Activated naive CD4-positive, alpha-beta T cell treated with anti-CD3 and anti-CD28 coated beads, Interleukin-2, amount 50 U/mL, for 24 hours (primary cell): ENCODE measurements at regions not wholly inside any gene's neighbourhood (a gene's known extent, or its start where the extent isn't known, plus 50 kb on each side); places are given as distances from the start of the nearest gene placed in this dataset.
"Not testable (repeated sequence)": the region's sequence is repeated elsewhere in the genome, so short reads cannot be mapped to it uniquely, and the experiment has no call there.

Experiments
- H3K27ac Mint-ChIP-seq: one replicate; pipeline ENCODE4 v1.8.0; 2021; ENCODE audit warnings: mild to moderate bottlenecking, mixed read lengths
- H3K27me3 Mint-ChIP-seq: one replicate; pipeline ENCODE4 v1.8.0; 2021; ENCODE audit warnings: mixed read lengths
- H3K36me3 Mint-ChIP-seq: one replicate; pipeline ENCODE4 v1.8.0; 2021; ENCODE audit warnings: mixed read lengths
- H3K4me1 Mint-ChIP-seq: one replicate; pipeline ENCODE4 v1.8.0; 2021; ENCODE audit warnings: mixed read lengths
- H3K4me3 Mint-ChIP-seq: one replicate; pipeline ENCODE4 v1.8.0; 2021; ENCODE audit warnings: mild to moderate bottlenecking, mixed read lengths
- H3K9me3 Mint-ChIP-seq: one replicate; pipeline ENCODE4 v1.8.0; 2021; ENCODE audit warnings: mixed read lengths

DNA sequence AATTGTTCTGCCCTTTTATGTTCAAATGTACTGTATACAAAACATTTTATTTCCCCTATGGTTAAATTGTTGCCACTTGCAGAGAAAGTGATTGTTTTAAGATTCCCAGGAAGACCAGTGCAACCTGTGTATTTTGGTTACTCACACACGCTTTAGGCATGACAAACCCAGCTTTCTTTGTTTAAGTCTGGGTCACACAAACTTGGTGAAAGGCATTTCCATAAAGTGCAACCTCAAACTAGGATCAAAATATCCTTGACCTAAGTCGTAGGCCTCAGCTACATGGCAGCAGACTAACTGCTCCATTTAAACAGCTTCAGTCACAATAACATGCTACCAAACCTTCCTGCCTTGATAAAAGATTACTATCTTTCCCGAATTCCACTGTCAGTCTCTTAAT is 639.0 kb upstream of the PRR20A start:
- Mint-ChIP-seq H3K27me3 (no peaks in the 10 kb centered on the region), H3K9me3 (peaks cover 3% of the 10 kb centered on the region), H3K4me1 (no peaks in the 10 kb centered on the region), H3K27ac (no peak overlapping the region), H3K36me3 (no peaks in the 10 kb centered on the region), H3K4me3 (no peak overlapping the region)

DNA sequence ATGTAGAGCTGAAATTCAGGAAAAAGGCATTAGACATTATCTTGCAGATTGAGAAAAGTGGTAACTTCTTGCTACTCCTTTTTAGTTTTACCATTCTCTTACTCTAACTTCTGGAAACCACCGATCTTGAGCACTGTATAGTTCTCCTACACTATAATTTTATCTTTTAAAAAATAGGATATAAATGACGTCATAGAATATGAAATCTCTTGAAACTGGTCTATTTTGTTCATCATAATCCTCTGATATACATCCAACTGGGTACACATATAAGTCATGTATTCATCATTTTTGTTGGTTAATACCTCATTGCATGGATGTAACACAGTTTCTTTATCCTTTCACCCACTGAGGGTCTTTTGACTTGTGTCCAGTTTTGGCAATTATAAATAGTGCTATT is 629.9 kb upstream of the PRR20A start:
- Mint-ChIP-seq H3K27me3 (no peaks in the 10 kb centered on the region), H3K27ac (no peak overlapping the region), H3K4me3 (no peak overlapping the region), H3K4me1 (no peaks in the 10 kb centered on the region), H3K36me3 (no peaks in the 10 kb centered on the region), H3K9me3 (peaks cover 14% of the 10 kb centered on the region)

DNA sequence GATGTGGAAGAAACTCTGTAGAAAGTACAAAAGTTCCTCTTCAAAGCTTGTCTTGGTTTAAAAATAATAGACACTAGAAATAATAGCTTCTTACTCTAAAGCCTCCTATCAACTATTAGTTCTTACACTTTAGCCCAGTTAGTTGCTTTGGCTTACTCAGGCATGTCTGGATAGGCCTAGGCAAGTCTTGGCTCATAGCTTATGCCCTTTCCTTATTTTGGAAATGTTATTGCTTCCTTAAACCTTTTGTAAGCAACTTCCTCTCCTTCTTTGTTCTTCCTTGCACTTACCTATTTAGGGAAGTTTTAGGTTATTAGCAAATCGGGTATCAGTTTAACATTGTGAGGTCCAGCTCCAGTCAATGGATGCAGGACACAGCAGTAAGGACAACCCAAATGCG is 628.4 kb upstream of the PRR20A start:
- H3K36me3 Mint-ChIP-seq, H3K9me3 Mint-ChIP-seq, H3K27me3 Mint-ChIP-seq, H3K4me3 Mint-ChIP-seq, H3K4me1 Mint-ChIP-seq, H3K27ac Mint-ChIP-seq: not testable (repeated sequence)

DNA sequence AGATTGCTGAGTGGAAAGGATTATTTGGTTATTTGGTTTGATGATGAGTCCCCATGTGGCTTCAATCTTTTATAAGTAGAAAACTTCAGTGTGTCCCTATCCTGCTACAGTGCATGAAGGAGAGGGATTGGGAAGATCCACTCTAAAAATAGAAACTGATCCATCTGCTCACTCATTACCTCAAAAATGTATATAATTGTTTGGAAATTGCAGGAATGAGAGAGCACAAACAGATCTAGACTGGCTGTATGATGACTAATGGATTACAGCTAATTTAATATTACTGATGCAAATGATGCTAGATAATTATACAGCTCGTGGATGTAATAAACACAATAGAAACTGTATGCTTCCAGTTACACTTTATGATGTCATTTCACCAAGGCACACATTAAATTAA is 625.3 kb upstream of the PRR20A start:
- H3K9me3 Mint-ChIP-seq, result peaks cover 11% of the 10 kb centered on the region
- H3K4me3 Mint-ChIP-seq, result no peak overlapping the region
- no peaks in the 10 kb centered on the region for H3K27me3 Mint-ChIP-seq
- H3K4me1 Mint-ChIP-seq, result no peaks in the 10 kb centered on the region
- no peak overlapping the region for H3K27ac Mint-ChIP-seq
- H3K36me3 Mint-ChIP-seq, result no peaks in the 10 kb centered on the region

DNA sequence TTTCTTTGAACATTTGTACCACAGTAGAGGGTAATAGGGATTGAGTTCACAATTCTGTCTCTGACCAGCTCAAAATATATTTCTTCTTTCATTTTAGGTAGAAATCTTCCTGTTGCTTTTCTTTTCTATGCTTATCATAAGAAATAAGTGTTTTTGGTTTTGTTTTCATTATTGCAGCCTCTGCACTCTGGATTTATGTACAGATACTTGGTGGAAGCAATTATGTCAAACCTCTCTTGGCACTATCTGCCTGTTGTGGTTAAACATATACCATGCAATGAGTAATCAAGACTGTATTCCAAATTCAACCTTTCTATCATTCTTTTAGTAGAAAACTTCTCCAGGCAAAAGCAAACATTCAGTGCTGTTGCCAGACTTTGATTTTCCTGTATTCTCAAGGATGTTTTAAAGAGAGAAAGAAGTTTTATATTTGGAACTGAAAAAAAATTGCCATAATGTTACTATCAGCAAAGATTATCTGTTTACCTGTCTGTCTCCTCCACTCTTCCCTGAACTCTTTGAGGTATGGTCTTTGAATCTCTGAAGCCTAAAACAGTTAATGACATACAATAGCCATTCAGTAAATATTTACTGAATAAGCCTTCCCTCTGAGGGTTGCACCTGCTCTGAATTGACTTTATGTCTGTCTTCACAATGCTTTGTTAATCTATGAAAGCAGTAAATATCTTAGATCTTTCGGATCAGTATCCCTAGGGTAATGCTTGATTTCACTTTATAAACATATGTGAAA is 612.5 kb upstream of the PRR20A start:
- no peaks in the 10 kb centered on the region for H3K27me3 Mint-ChIP-seq
- no peak overlapping the region for H3K4me3 Mint-ChIP-seq
- no peak overlapping the region for H3K27ac Mint-ChIP-seq
- H3K36me3 Mint-ChIP-seq, result no peaks in the 10 kb centered on the region
- H3K4me1 Mint-ChIP-seq, result no peaks in the 10 kb centered on the region
- H3K9me3 Mint-ChIP-seq, result peaks cover 5% of the 10 kb centered on the region

DNA sequence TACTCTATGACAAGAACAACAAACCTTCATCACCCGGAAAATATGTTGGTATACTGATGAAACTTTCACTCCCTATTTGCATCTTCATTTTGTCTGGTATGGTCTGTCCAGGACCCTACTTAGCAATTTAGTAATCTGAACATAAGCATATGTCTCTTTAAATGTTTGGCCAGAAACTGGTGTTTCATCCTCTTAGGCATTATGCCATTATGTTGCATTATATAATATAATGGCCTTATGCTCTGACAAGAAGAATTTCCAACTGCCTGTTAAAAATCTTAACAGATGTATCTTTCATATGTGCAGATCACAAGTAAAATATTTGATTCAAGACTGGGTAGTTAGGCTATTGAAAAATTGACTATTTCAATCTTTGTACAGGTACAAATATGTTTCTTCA is 610.6 kb upstream of the PRR20A start:
- Mint-ChIP-seq H3K27ac (no peak overlapping the region), H3K9me3 (peaks cover 5% of the 10 kb centered on the region), H3K27me3 (no peaks in the 10 kb centered on the region), H3K4me1 (no peaks in the 10 kb centered on the region), H3K4me3 (no peak overlapping the region), H3K36me3 (no peaks in the 10 kb centered on the region)

DNA sequence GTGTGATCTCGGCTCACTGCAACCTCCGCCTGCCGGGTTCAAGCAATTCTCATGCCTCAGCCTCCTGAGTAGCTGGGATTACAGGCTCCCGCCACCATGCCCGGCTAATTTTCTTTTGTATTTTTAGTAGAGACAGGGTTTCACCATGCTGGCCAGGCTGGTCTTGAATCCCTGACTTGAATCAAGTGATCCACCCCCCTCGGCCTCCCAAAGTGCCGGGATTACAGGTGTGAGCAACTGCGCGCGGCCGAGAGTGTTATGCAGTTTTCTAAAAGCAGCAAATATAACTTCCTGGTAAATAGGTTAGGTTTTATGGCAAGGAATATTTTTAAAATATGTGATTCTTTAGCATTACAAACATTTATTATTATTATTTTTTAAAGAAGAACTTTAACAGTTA is 592.8 kb upstream of the PRR20A start:
- H3K4me3 Mint-ChIP-seq, H3K27ac Mint-ChIP-seq, H3K9me3 Mint-ChIP-seq, H3K36me3 Mint-ChIP-seq, H3K27me3 Mint-ChIP-seq, H3K4me1 Mint-ChIP-seq: not testable (repeated sequence)

DNA sequence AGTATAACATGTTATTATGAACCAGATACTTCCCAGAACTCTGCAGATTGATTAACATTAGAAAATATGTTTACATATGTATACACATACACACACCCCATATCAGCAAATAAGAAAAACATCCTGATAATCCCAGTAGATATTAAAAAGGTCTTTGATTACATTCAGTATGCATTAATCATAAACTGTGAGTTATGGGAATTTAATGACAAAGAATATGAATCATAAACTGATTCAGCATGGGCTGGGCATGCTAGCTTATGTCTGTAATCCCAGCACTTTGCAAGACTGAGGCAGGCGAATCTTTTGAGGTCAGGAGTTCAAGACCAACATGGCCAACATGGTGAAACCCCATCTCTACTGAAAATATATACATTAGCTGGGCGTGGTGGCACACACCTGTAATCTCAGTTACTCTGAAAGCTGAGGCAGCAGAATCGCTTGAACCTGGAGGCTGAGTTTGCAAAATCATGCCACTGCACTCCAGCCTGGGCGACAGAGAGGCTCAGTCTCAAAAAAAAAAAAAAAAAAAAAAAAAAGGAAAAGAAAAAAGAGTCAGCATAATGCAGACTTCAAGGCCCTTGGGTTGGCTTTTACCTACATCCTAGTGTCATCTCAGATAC is 581.9 kb upstream of the PRR20A start:
- H3K9me3 Mint-ChIP-seq, result peaks cover 10% of the 10 kb centered on the region

DNA sequence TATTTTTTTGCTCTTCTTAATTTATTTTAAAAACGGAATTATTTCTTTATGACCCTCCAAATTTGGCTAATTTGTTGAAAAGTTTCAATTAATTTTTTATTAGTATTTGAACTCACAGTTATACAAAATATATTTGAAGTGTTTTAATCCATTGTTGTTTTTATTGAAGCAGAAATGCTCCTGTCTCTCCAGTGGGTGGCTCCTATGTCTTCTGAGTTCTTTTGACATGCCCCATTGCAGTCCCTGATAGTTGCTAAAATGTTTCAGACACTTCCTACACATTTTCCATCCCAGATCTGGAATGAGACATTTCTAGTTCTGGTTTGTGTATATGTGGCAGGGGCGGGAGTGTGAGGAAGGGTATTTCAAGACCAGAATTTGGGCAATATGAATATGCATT is 579.4 kb upstream of the PRR20A start:
- H3K27ac Mint-ChIP-seq, result no peak overlapping the region
- no peaks in the 10 kb centered on the region for H3K27me3 Mint-ChIP-seq
- H3K4me3 Mint-ChIP-seq, result no peak overlapping the region
- H3K4me1 Mint-ChIP-seq, result no peaks in the 10 kb centered on the region
- H3K9me3 Mint-ChIP-seq, result peaks cover 10% of the 10 kb centered on the region
- no peaks in the 10 kb centered on the region for H3K36me3 Mint-ChIP-seq

More for the DNA sequence above, 581.9 kb upstream of the PRR20A start:
- no peak overlapping the region for H3K4me3 Mint-ChIP-seq
- no peak overlapping the region for H3K27ac Mint-ChIP-seq
- no peaks in the 10 kb centered on the region for H3K4me1 Mint-ChIP-seq
- H3K27me3 Mint-ChIP-seq, result no peaks in the 10 kb centered on the region
- no peaks in the 10 kb centered on the region for H3K36me3 Mint-ChIP-seq

DNA sequence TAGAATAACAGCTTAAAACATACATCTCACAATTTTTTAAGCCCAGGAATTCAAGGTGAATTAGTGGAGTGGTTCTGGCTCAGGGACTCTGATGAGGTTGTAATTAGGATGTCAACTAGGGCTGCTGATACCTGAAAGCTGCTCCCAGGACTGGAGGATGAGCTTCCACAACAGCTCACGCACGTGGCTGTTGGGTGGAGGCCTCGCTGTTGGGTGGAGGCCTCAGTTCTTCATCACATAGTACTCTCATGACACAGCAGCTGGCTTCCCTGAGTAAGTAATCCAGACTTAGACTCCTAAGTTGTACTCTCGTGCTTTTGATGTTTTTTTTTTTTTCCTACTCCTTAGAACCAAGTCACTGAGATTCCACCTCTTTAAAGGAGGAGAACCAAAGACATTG is 577.1 kb upstream of the PRR20A start:
- H3K27me3 Mint-ChIP-seq, result no peaks in the 10 kb centered on the region
- no peaks in the 10 kb centered on the region for H3K4me1 Mint-ChIP-seq
- H3K27ac Mint-ChIP-seq, result no peak overlapping the region
- H3K4me3 Mint-ChIP-seq, result no peak overlapping the region
- H3K9me3 Mint-ChIP-seq, result no peaks in the 10 kb centered on the region
- H3K36me3 Mint-ChIP-seq, result no peaks in the 10 kb centered on the region

DNA sequence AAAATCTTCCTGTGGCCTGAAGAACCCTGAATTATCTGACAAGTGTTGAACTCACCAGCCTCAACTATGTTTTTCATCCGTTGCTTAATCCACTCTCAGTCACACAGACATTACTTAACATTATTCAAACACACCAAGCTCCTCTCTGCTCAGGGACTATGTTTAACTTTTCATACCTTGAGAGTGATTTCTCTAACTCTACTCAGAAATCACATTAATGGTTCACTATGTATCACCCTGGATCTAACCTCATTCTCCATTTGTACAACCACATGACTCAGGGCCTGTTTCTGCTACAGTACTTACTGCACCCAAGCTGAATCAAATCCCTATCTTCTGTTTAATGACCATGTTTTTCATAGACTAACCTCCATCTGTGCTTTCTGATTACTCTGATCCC is 553.7 kb upstream of the PRR20A start:
- no peaks in the 10 kb centered on the region for H3K4me1 Mint-ChIP-seq
- H3K36me3 Mint-ChIP-seq, result no peaks in the 10 kb centered on the region
- no peak overlapping the region for H3K4me3 Mint-ChIP-seq
- peaks cover 5% of the 10 kb centered on the region for H3K9me3 Mint-ChIP-seq
- H3K27ac Mint-ChIP-seq, result no peak overlapping the region
- no peaks in the 10 kb centered on the region for H3K27me3 Mint-ChIP-seq

DNA sequence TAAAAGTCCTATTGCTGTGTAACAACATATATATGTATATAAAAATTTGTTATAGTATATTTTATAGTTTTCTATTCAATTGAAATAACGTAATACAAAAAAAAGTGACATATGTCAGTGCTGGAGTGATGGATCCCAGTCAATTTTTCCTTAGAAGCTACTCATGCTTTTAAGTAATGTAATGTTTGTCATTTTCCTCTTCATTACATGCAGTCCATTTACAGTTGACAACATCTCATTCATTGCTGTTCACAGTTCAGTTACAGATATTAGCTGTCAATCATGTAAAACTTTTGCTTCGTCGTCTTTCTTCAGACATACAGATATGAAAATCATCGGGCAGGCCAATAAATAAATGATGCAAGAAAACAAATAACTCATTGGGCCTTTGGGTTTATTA is 525.1 kb upstream of the PRR20A start:
- no peak overlapping the region for H3K27ac Mint-ChIP-seq
- H3K4me1 Mint-ChIP-seq, result no peaks in the 10 kb centered on the region
- no peaks in the 10 kb centered on the region for H3K36me3 Mint-ChIP-seq
- no peak overlapping the region for H3K4me3 Mint-ChIP-seq
- H3K27me3 Mint-ChIP-seq, result no peaks in the 10 kb centered on the region
- no peaks in the 10 kb centered on the region for H3K9me3 Mint-ChIP-seq

DNA sequence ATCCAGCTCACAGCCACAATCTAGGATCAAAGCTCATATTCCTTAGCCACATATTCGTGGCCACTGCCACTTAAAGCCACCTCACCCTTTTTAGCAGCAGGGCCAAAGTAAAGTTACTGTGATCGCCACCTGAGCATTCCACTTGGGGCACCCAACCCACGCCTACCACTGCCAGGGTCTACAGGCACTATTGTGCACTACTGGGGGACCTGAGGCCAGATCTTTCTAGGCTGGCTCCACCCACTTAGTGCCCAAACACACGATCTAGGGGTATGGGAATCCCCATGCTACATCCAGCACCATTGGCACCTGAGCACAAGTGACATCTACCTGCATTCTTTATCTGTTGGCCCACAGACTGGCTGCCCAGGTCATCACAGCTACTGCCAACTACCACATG is 517.9 kb upstream of the PRR20A start:
- no peaks in the 10 kb centered on the region for H3K36me3 Mint-ChIP-seq
- H3K4me3 Mint-ChIP-seq, result no peak overlapping the region
- no peak overlapping the region for H3K27ac Mint-ChIP-seq
- H3K9me3 Mint-ChIP-seq, result peaks cover 31% of the 10 kb centered on the region
- no peaks in the 10 kb centered on the region for H3K4me1 Mint-ChIP-seq
- H3K27me3 Mint-ChIP-seq, result no peaks in the 10 kb centered on the region

DNA sequence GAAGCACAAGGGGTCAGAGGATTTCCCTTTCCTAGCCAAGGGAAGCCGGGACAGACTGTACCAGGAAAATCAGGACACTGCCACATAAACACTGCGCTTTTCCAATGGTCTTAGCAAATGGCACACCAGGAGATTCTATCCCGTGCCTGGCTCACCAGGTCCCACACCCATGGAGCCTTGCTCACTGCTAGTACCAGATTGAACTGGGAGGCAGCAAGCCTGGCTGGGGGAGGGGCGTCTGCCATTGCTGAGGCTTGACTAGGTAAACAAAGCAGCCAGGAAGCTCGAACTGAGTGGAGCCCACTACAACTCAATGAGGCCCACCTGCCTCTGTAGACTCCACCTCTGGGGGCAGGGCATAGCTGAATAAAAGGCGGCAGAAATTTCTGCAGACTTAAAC is 511.8 kb upstream of the PRR20A start:
- H3K27me3 Mint-ChIP-seq, H3K4me3 Mint-ChIP-seq, H3K4me1 Mint-ChIP-seq, H3K27ac Mint-ChIP-seq, H3K36me3 Mint-ChIP-seq: not testable (repeated sequence)
- peaks cover 42% of the 10 kb centered on the region for H3K9me3 Mint-ChIP-seq

DNA sequence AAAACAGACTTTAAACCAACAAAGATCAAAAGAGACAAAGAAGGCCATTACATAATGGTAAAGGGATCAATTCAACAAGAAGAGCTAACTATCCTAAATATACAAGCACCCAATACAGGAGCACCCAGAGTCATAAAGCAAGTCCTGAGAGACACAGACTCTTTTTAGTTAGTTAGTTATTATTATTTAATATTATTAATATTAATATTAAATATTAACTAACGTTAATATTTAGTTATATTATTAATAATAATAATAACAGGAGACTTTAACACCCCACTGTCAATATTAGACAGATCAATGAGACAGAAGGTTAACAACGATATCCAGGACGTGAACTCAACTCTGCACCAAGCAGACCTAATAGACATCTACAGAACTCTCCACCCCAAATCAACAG is 509.7 kb upstream of the PRR20A start:
- not testable (repeated sequence) for H3K27ac Mint-ChIP-seq, H3K4me3 Mint-ChIP-seq, H3K27me3 Mint-ChIP-seq, H3K36me3 Mint-ChIP-seq, H3K4me1 Mint-ChIP-seq
- H3K9me3 Mint-ChIP-seq, result peaks cover 26% of the 10 kb centered on the region

DNA sequence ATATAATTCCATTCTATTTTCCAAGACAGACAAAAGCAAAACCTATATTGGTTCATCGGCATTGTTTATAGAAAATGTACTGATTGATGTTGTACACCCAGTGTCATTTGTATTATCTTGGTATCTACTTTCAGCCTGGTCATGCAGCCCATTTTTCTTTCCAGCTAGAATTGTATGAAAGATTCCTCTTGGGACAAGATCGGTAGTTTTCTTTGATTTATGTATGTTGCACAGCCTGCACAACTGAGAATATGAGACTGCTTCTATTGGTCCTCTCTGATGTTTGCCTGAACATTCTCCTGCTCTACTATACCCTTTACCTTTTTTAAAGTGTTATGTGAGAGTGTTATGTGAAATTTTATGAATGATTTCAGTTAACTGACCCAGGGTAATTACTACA is 487.7 kb upstream of the PRR20A start:
- Mint-ChIP-seq H3K4me3 (no peak overlapping the region), H3K27ac (no peak overlapping the region), H3K27me3 (no peaks in the 10 kb centered on the region), H3K4me1 (no peaks in the 10 kb centered on the region), H3K36me3 (no peaks in the 10 kb centered on the region), H3K9me3 (peaks cover 15% of the 10 kb centered on the region)

DNA sequence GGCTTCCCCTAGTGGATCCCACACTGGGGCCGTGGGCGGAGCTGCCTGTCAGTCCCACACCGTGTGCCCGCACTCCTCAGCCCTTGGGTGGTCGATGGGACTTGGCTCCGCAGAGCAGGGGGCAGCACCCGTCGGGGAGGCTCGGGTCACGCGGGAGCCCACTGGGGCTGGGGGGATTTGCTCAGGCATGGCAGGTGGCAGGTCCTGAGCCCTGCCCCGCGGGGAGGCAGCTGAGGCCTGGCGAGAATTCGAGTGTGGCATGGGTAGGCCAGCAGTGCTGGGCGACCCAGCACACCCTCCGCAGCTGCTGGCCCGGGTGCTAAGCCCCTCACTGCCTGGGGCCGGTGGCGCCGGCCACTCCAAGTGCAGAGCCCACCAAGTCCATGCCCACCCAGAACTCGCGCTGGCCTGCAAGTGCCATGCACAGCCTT is 481.7 kb upstream of the PRR20A start:
- H3K27me3 Mint-ChIP-seq, result no peaks in the 10 kb centered on the region
- no peaks in the 10 kb centered on the region for H3K4me1 Mint-ChIP-seq
- peaks cover 15% of the 10 kb centered on the region for H3K9me3 Mint-ChIP-seq
- H3K4me3 Mint-ChIP-seq, result no peak overlapping the region
- H3K27ac Mint-ChIP-seq, result no peak overlapping the region
- H3K36me3 Mint-ChIP-seq, result no peaks in the 10 kb centered on the region
